ENCODE measurements at regions not wholly inside any gene's neighbourhood (a gene's known extent, or its start where the extent isn't known, plus 50 kb on each side); places are given as distances from the start of the nearest gene placed in this dataset.

DNA sequence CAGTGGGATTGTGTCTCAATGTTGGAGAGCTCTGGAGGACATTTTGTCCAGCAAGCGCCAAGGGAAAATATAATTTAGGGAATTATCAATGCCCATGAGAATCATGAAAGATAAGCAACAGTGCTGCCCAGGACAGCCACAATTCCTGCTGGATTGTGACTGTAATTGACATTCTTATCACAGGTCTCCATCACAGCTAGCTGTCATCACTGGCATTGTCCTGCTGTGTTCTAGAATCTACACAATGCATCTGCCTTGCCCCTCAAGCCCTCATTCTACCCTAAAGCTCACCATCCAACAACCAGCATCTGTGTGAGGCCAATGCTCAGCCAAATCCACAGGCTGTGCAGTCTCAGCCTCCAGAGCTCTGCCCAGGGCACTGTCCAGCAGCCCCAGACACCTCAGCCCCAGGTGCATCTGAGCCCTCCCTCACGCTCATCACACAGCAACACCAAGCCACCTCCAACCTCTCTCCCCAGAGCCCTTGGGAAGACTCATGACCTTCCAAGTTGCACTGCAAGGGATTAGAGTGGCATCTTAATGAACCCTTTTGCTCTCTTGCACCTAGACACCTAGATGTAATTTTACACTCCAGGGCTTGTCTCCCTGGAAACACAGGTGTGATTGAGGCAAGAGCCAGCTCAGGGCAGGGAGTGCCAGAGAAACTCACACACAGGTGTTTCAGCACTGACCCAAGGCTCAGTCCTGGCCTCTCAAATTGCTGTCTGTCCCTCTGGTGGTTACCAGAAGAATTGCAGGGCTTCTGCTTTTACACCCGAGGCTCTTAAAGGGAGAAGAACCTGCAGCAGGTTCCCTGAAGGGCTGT lies 85.2 kb upstream of the PHACTR3 start:
- H3K36me3 ChIP-seq, result no peaks in the 10 kb centered on the region
- peaks cover 0 to 5% (median 0%) of the 10 kb centered on the region in 4 donors for H3K4me1 ChIP-seq
- no peaks in the 10 kb centered on the region for H3K9me3 ChIP-seq
- no peak for TF ChIP-seq POLR2A (IDR thresholded peaks at IDR 0.05)
- TF ChIP-seq CTCF (IDR thresholded peaks at IDR 0.05), result peak in 5 of 6 experiments; percentile 27 to 77 (median 69)
- peak in 1 of 3 donors; percentile 59 for DNase-seq
- H3K27me3 ChIP-seq, result no peaks in the 10 kb centered on the region
- H3K4me3 ChIP-seq, result no peak overlapping the region
- H3K27ac ChIP-seq, result no peak overlapping the region

GRCh38 chr20:59519707-59520014 lies 84.7 kb upstream of the PHACTR3 start:
- Histone ChIP-seq H3K4me1 (peaks cover 0 to 5% (median 0%) of the 10 kb centered on the region in 4 donors), H3K9me3 (no peaks in the 10 kb centered on the region), H3K36me3 (no peaks in the 10 kb centered on the region), H3K27ac (no peak overlapping the region), H3K4me3 (no peak overlapping the region), H3K27me3 (no peaks in the 10 kb centered on the region)
- no peak for TF ChIP-seq CTCF (IDR thresholded peaks at IDR 0.05)
- no peak for TF ChIP-seq POLR2A (IDR thresholded peaks at IDR 0.05)
- no peak for DNase-seq

- Histone ChIP-seq H3K27me3 (peaks cover 0 to 2% of the 10 kb centered on the region in 2 donors), H3K4me1 (no peaks in the 10 kb centered on the region), H3K36me3 (no peaks in the 10 kb centered on the region), H3K27ac (no peak overlapping the region), H3K4me3 (no peak overlapping the region), H3K9me3 (no peaks in the 10 kb centered on the region)
- DNase-seq, result no peak
- TF ChIP-seq POLR2A (IDR thresholded peaks at IDR 0.05), result no peak
- TF ChIP-seq CTCF (IDR thresholded peaks at IDR 0.05), result no peak
Observed at GRCh38 chr20:59520814-59521213, 83.5 kb upstream of the PHACTR3 start.

GRCh38 chr20:59525500-59526241 lies 78.7 kb upstream of the PHACTR3 start:
- TF ChIP-seq POLR2A (IDR thresholded peaks at IDR 0.05) (no peak), CTCF (IDR thresholded peaks at IDR 0.05) (peak in 4 of 6 experiments; percentile 52 to 62 (median 54))
- peak in 2 of 3 donors; percentile 62 to 65 for DNase-seq
- Histone ChIP-seq H3K4me3 (no peak overlapping the region), H3K27ac (no peak overlapping the region), H3K36me3 (no peaks in the 10 kb centered on the region), H3K4me1 (no peaks in the 10 kb centered on the region), H3K9me3 (no peaks in the 10 kb centered on the region), H3K27me3 (peaks cover 0 to 10% of the 10 kb centered on the region in 2 donors)

GRCh38 chr20:59526242-59527225 lies 77.8 kb upstream of the PHACTR3 start:
- H3K4me1 ChIP-seq, result no peaks in the 10 kb centered on the region
- peaks cover 0 to 10% of the 10 kb centered on the region in 2 donors for H3K27me3 ChIP-seq
- no peak for DNase-seq
- TF ChIP-seq CTCF (IDR thresholded peaks at IDR 0.05) (no peak), POLR2A (IDR thresholded peaks at IDR 0.05) (no peak)
- H3K36me3 ChIP-seq, result no peaks in the 10 kb centered on the region
- no peak overlapping the region for H3K27ac ChIP-seq
- no peak overlapping the region for H3K4me3 ChIP-seq
- no peaks in the 10 kb centered on the region for H3K9me3 ChIP-seq

All from Peyer's patch (tissue), 4 donors.